ENCODE measurements at regions not wholly inside any gene's neighbourhood (a gene's known extent, or its start where the extent isn't known, plus 50 kb on each side); places are given as distances from the start of the nearest gene placed in this dataset.

DNA sequence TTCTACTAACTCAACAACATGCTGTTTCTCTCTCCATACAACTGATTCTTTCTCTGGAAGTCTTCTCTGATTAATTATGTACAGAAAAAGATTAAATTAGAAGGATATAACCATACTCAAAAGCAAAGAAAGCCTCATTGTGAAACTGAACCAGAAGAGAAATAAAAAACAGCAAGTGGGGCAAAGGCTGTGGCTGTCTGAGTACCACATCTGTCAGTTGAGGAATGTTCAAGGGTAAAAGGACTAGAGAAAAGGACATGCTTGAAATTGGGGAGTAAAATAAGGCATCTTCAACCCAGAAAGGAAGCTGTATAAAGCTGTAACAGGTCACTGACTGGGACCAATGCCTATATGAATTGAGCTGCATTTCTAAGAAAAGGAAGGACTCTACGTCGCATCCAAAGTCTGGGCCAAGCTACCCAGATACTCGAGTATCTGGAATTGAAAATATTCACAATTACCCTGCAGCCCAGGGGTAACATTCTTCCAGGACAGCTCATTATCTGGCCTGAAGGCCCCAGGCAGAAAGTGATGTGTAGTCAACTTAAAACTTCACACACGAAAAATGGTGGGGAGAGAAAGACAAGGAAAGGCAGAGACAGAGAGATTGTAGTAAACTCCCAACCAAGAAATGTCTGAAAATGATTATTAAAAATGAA is 356.0 kb upstream of the GALNT5 start:
- Histone ChIP-seq H3K9me3 (no peaks in the 10 kb centered on the region), H3K4me1 (no peaks in the 10 kb centered on the region), H3K27me3 (no peaks in the 10 kb centered on the region), H3K27ac (no peak overlapping the region), H3K36me3 (ENCODE audit: low read depth, missing control alignments) (no peaks in the 10 kb centered on the region), H3K4me3 (no peak overlapping the region)
- DNase-seq, result no peak
- intact Hi-C loops (cut with DNase I; ENCODE audit: low total_unique reads), result no loop called here
- 75 to 86% methylated on average over 4 of the region's 4 CpGs for WGBS, 2 donors
- TF ChIP-seq, protein P1, sequence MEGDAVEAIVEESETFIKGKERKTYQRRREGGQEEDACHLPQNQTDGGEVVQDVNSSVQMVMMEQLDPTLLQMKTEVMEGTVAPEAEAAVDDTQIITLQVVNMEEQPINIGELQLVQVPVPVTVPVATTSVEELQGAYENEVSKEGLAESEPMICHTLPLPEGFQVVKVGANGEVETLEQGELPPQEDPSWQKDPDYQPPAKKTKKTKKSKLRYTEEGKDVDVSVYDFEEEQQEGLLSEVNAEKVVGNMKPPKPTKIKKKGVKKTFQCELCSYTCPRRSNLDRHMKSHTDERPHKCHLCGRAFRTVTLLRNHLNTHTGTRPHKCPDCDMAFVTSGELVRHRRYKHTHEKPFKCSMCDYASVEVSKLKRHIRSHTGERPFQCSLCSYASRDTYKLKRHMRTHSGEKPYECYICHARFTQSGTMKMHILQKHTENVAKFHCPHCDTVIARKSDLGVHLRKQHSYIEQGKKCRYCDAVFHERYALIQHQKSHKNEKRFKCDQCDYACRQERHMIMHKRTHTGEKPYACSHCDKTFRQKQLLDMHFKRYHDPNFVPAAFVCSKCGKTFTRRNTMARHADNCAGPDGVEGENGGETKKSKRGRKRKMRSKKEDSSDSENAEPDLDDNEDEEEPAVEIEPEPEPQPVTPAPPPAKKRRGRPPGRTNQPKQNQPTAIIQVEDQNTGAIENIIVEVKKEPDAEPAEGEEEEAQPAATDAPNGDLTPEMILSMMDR (IDR thresholded peaks at IDR 0.05), result no peak
- TF ChIP-seq POLR2A (IDR thresholded peaks at IDR 0.05), result no peak

DNA sequence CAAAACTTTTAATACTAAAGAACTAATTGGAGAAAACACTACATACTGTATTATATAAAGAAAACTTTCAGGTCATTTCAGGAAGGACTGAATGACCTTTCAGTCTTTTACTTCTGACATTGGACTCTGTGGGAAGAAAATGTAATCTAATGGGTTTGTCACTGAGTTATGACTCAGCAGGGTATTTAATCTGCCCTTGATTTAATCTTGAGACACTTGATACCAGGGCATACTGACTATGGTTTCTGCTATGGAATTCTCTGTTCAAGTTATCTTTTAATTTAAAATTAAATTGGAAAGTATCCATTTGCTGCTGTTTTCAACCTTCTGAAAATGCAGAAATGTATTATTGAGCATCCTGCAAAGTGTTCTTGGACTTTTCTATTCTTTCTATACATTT is 354.2 kb upstream of the GALNT5 start:
- Histone ChIP-seq H3K27ac (no peak overlapping the region), H3K36me3 (ENCODE audit: low read depth, missing control alignments) (no peaks in the 10 kb centered on the region), H3K9me3 (no peaks in the 10 kb centered on the region), H3K27me3 (no peaks in the 10 kb centered on the region), H3K4me3 (no peak overlapping the region), H3K4me1 (no peaks in the 10 kb centered on the region)
- DNase-seq, result no peak
- TF ChIP-seq, protein P1 (IDR thresholded peaks at IDR 0.05), result no peak
- TF ChIP-seq POLR2A (IDR thresholded peaks at IDR 0.05), result no peak
- intact Hi-C loops (cut with DNase I; ENCODE audit: low total_unique reads), result no loop called here

DNA sequence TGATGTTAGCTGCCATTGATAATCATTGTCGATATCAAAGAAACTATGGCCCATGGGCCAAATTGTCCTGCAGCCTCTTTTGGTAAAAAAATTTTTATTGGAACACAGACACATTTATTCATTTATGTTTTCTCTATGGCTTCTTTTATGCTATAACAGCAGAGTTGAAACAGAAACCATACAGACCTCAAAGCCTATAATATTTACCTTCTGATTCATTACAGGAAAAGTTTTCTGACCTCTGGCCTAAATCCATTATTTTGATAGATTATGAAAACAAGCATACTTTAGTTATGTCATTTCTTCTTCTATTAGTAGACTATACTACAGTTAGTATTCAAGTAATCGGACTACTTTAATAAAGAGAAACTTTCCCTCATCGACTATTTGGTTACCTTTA is 349.7 kb upstream of the GALNT5 start:
- H3K4me1 ChIP-seq, result no peaks in the 10 kb centered on the region
- WGBS, 2 donors, result 59 to 61% methylated on average over 3 of the region's 3 CpGs

DNA sequence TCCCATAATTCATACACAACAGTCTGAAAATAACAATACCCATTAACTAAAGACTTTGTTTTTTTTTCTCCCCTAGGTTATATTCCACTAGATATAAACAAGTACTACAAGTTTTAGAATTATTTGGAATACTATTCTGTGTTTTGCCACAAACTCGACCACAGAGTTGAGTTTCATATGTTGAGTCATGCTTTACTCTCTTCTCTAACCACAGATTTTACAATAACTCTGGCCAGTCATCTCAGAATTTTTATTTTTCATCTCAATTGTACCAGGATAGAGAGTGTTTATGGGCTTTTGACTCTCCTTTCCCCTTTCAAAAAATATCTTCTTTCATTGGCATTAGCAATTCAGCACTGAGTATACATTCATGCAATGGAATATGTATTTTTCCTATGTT is 348.7 kb upstream of the GALNT5 start:
- no peak for DNase-seq
- 47 to 56% methylated on average over 1 of the region's 1 CpG for WGBS, 2 donors

More for the DNA sequence above, 349.7 kb upstream of the GALNT5 start:
- Histone ChIP-seq H3K9me3 (no peaks in the 10 kb centered on the region), H3K27me3 (no peaks in the 10 kb centered on the region), H3K4me3 (no peak overlapping the region), H3K27ac (no peak overlapping the region), H3K36me3 (ENCODE audit: low read depth, missing control alignments) (no peaks in the 10 kb centered on the region)
- TF ChIP-seq, protein P1 (IDR thresholded peaks at IDR 0.05), result no peak
- no peak for TF ChIP-seq POLR2A (IDR thresholded peaks at IDR 0.05)
- intact Hi-C loops (cut with DNase I; ENCODE audit: low total_unique reads), result no loop called here
- no peak for DNase-seq

More for the DNA sequence above, 348.7 kb upstream of the GALNT5 start:
- Histone ChIP-seq H3K36me3 (ENCODE audit: low read depth, missing control alignments) (no peaks in the 10 kb centered on the region), H3K27me3 (no peaks in the 10 kb centered on the region), H3K4me1 (no peaks in the 10 kb centered on the region), H3K4me3 (no peak overlapping the region), H3K27ac (no peak overlapping the region), H3K9me3 (no peaks in the 10 kb centered on the region)
- no peak for TF ChIP-seq POLR2A (IDR thresholded peaks at IDR 0.05)
- TF ChIP-seq, protein P1 (IDR thresholded peaks at IDR 0.05), result no peak
- intact Hi-C loops (cut with DNase I; ENCODE audit: low total_unique reads), result no loop called here

Measured in testis (tissue), 2 donors.